SH-SY5Y (cell line): ENCODE measurements at regions not wholly inside any gene's neighbourhood (a gene's known extent, or its start where the extent isn't known, plus 50 kb on each side); places are given as distances from the start of the nearest gene placed in this dataset.

Experiments
- GATA2 ChIP-seq: IDR thresholded peaks from 2 replicates; pipeline ENCODE4 v1.6.1; 2011; ENCODE audit warnings: mild to moderate bottlenecking, low read depth, low read length
- GATA3 ChIP-seq: IDR thresholded peaks from 2 replicates; pipeline ENCODE4 v1.6.1; 2011; ENCODE audit warnings: low read depth, mild to moderate bottlenecking, low read length, moderate library complexity

GRCh38 chr7:82507976-82508677 lies 64.5 kb upstream of the CACNA2D1 start:
- TF ChIP-seq GATA3 (no peak), GATA2 (no peak)
